GM12878 (cell line): ENCODE measurements at regions not wholly inside any gene's neighbourhood (a gene's known extent, or its start where the extent isn't known, plus 50 kb on each side); places are given as distances from the start of the nearest gene placed in this dataset.

Source experiments
- ATAC-seq: fragments of 200-7000 bp; cut with Tn5 transposase; 3 replicates; pipeline ENCODE4 v1.9.1; 2020; ENCODE audit warnings: mild to moderate bottlenecking, moderate library complexity
- BruUV-seq: library from RNA; stranded (reverse); fragments of 400-500 nt; replicated peaks from 2 replicates; lab custom pipeline; 2021; lab: Mats Ljungman, UMichigan
- CTCF ChIA-PET: fragments of 300-600 bp; sonication (Branson Sonifier 250); formaldehyde crosslinking; extraction: SDS; loops from one replicate; lab custom pipeline; 2021; ENCODE audit warnings: inconsistent platforms; lab: Yijun Ruan, JAX
- POLR2A ChIA-PET: fragments of 350-600 bp; formaldehyde crosslinking; extraction: SDS; loops from one replicate; lab custom pipeline; 2021; ENCODE audit warnings: inconsistent platforms; lab: Charles Lee
- RAD21 ChIA-PET: fragments of 300-600 bp; sonication (Branson Sonifier 250); formaldehyde crosslinking; loops from one replicate; lab custom pipeline; 2023; ENCODE audit warnings: antibody characterized with exemption; ENCODE audit not compliant: unreplicated experiment; lab: Charles Lee
- SMC1A ChIA-PET: fragments of 300-600 bp; sonication (Branson Sonifier 250); formaldehyde crosslinking; loops from one replicate; lab custom pipeline; 2023; ENCODE audit not compliant: unreplicated experiment, uncharacterized antibody; lab: Charles Lee
- DNase-seq: peaks from one replicate; pipeline ENCODE4 v3.0.0-alpha.2; 2011; ENCODE audit warnings: low read depth, low spot score
- FAIRE-seq: peaks from 3 replicates; lab custom pipeline; 2011; peaks lifted over from hg19 to GRCh38; lab: Jason Lieb, UNC
- H2AFZ ChIP-seq: 2 replicates; pipeline ENCODE4 v1.6.0; 2011; ENCODE audit warnings: low read depth, low read length, control low read depth; ENCODE audit not compliant: control insufficient read depth
- H3K27ac ChIP-seq: 2 replicates; pipeline ENCODE4 v1.5.1; 2011; ENCODE audit warnings: control low read depth; ENCODE audit not compliant: control insufficient read depth, insufficient read depth
- H3K27me3 ChIP-seq, 2 experiments: replicated peaks in 1 of 2; 2 replicates each; pipeline versions ENCODE4 v1.6.0 to v1.6.1; 2011; ENCODE audit warnings: low read length in 1 of 2; ENCODE audit not compliant: control insufficient read depth in 2 of 2, insufficient read depth in 2 of 2
- H3K36me3 ChIP-seq, 2 experiments: 2 replicates each; pipeline ENCODE4 v1.5.1; 2011; ENCODE audit warnings: low read length in 1 of 2; ENCODE audit not compliant: control insufficient read depth in 2 of 2, insufficient read depth in 2 of 2
- H3K4me1 ChIP-seq: 2 replicates; pipeline ENCODE4 v1.6.1; 2011; ENCODE audit warnings: mild to moderate bottlenecking, low read length, moderate library complexity, mixed read lengths; ENCODE audit not compliant: control insufficient read depth, insufficient read depth
- H3K4me2 ChIP-seq: 2 replicates; pipeline ENCODE4 v1.6.0; 2011; ENCODE audit warnings: control low read depth; ENCODE audit not compliant: control insufficient read depth, insufficient read depth
- H3K4me3 ChIP-seq: fragments of 200-600 bp; sonication (generic); 2 replicates; pipeline ENCODE4 v1.5.1; 2016
- H3K79me2 ChIP-seq: 2 replicates; pipeline ENCODE4 v1.6.0; 2011; ENCODE audit warnings: low read length; ENCODE audit not compliant: control insufficient read depth, insufficient read depth
- H3K9ac ChIP-seq: 2 replicates; pipeline ENCODE4 v1.8.0; 2011; ENCODE audit warnings: low read length, control low read depth, mixed read lengths; ENCODE audit not compliant: control insufficient read depth, insufficient read depth
- H3K9me3 ChIP-seq: replicated peaks from 3 replicates; pipeline ENCODE4 v1.5.1; 2011; ENCODE audit warnings: mild to moderate bottlenecking, low read length; ENCODE audit not compliant: control insufficient read depth, insufficient read depth
- H4K20me1 ChIP-seq: 2 replicates; pipeline ENCODE4 v1.6.0; 2011; ENCODE audit not compliant: control insufficient read depth, insufficient read depth
- ATF2 ChIP-seq: IDR thresholded peaks from 2 replicates; pipeline ENCODE4 v1.6.1; 2012; ENCODE audit warnings: low read length, inconsistent platforms
- EP300 ChIP-seq, 2 experiments: fragments of 150-350 bp in 1 of 2; IDR thresholded peaks; 2 replicates each; pipeline ENCODE4 v1.6.1; 2011 to 2012; ENCODE audit warnings: low read depth in 2 of 2, low read length in 2 of 2, borderline replicate concordance in 1 of 2, improper control_type of control experiment in 1 of 2, inconsistent platforms in 1 of 2; ENCODE audit not compliant: control insufficient read depth in 1 of 2
- KAT2A ChIP-seq: conservative IDR thresholded peaks from 2 replicates; pipeline ENCODE4 v1.6.1; 2011; ENCODE audit warnings: low read depth, low read length; ENCODE audit not compliant: control insufficient read depth
- PBX3 ChIP-seq: IDR thresholded peaks from 2 replicates; pipeline ENCODE4 v1.6.1; 2011; ENCODE audit warnings: mild to moderate bottlenecking, low read depth, low read length, moderate library complexity; ENCODE audit not compliant: insufficient replicate concordance
- POLR2AphosphoS5 ChIP-seq: IDR thresholded peaks from 2 replicates; pipeline ENCODE4 v1.6.1; 2011; ENCODE audit warnings: mild to moderate bottlenecking, low read length, inconsistent platforms
- RB1 ChIP-seq: fragments of 450-650 bp; formaldehyde crosslinking; IDR thresholded peaks from 2 replicates; pipeline ENCODE4 v1.6.1; 2017; ENCODE audit warnings: mild to moderate bottlenecking, borderline replicate concordance
- SMAD1 ChIP-seq: fragments of 450-650 bp; IDR thresholded peaks from 2 replicates; pipeline ENCODE4 v1.6.1; 2018; ENCODE audit warnings: mild to moderate bottlenecking, low read depth; ENCODE audit not compliant: partially characterized antibody
- SMC3 ChIP-seq: IDR thresholded peaks from 2 replicates; pipeline ENCODE4 v1.6.1; 2011; ENCODE audit warnings: low read length, improper control_type of control experiment, borderline replicate concordance
- SRF ChIP-seq, 2 experiments: IDR thresholded peaks; 2 replicates each; pipeline ENCODE4 v1.6.1; 2011; ENCODE audit warnings: low read depth in 2 of 2, low read length in 2 of 2, mild to moderate bottlenecking in 1 of 2, moderate library complexity in 1 of 2
- ZBTB33 ChIP-seq: fragments of 450-650 bp; IDR thresholded peaks from 2 replicates; pipeline ENCODE4 v1.6.1; 2017; ENCODE audit warnings: mild to moderate bottlenecking
- ZNF207 ChIP-seq: fragments of 450-650 bp; IDR thresholded peaks from 2 replicates; pipeline ENCODE4 v1.6.1; 2014; ENCODE audit warnings: antibody characterized with exemption, mild to moderate bottlenecking, borderline replicate concordance
- WGBS: methylation state at CpG from one replicate; pipeline ENCODE4 v1.1.6; 2016; ENCODE audit warnings: low lambda C conversion rate; ENCODE audit not compliant: insufficient replicate concordance, insufficient coverage; ENCODE audit errors: missing lambda C conversion rate; 5-methylcytosine and 5-hydroxymethylcytosine counted together
- in situ Hi-C: fragments of 300-500 bp; cut with MboI; formaldehyde crosslinking; loops from 9 replicates; pipeline ENCODE4 v1.14.3; 2018; ENCODE audit warnings: mixed read lengths
- intact Hi-C: fragments of 100-400 bp; cut with micrococcal nuclease; formaldehyde crosslinking; loops from one replicate; pipeline ENCODE4 v1.14.2; 2022; ENCODE audit not compliant: unreplicated experiment

- SMC1A ChIA-PET = no interaction called here
Measured at GRCh38 chr22:34019190-34019845, 99.0 kb upstream of the LARGE1 start.

More at GRCh38 chr22:34019190-34019845, 99.0 kb upstream of the LARGE1 start:
- no peak for DNase-seq
- in situ Hi-C loops (no loop called here), intact Hi-C loops (no loop called here)
- POLR2A ChIA-PET = no interaction called here
- no peak for FAIRE-seq
- ATAC-seq = no peak
- RAD21 ChIA-PET = no interaction called here
- Histone ChIP-seq H3K9ac (no peak overlapping the region), H3K79me2 (no peaks in the 10 kb centered on the region), H2AFZ (no peak overlapping the region), H4K20me1 (no peaks in the 10 kb centered on the region), H3K36me3 (no peaks in the 10 kb centered on the region), H3K4me2 (no peak overlapping the region), H3K27ac (no peak overlapping the region), H3K4me1 (no peaks in the 10 kb centered on the region), H3K4me3 (no peak overlapping the region), H3K9me3 (no peaks in the 10 kb centered on the region), H3K27me3 (no peaks in the 10 kb centered on the region)
- no TSS peak for BruUV-seq
- TF ChIP-seq ZNF207 (no peak), EP300 (IDR thresholded peaks at IDR 0.05; ENCODE audit: borderline replicate concordance in 1 of 2, control insufficient read depth in 1 of 2, low read depth in 2 of 2, low read length in 2 of 2) (no peak), POLR2AphosphoS5 (no peak), PBX3 (no peak), ZBTB33 (no peak), SRF (IDR thresholded peaks at IDR 0.05; ENCODE audit: low read depth in 2 of 2, low read length in 2 of 2) (no peak), KAT2A (no peak), SMC3 (no peak), ATF2 (no peak), RB1 (no peak), SMAD1 (no peak)
- 45% methylated on average over 8 of the region's 8 CpGs for WGBS
- CTCF ChIA-PET = no interaction called here
